OCI-LY7 (cell line): ENCODE measurements at regions not wholly inside any gene's neighbourhood (a gene's known extent, or its start where the extent isn't known, plus 50 kb on each side); places are given as distances from the start of the nearest gene placed in this dataset.

Experiments
- BruUV-seq: library from RNA; stranded (reverse); fragments of 400-500 nt; replicated peaks from 2 replicates; lab custom pipeline; 2021; lab: Mats Ljungman, UMichigan
- CTCF ChIA-PET: fragments of 300-600 bp; sonication (Branson Sonifier 250); formaldehyde crosslinking; loops from one replicate; lab custom pipeline; 2022; ENCODE audit warnings: antibody characterized with exemption; ENCODE audit not compliant: unreplicated experiment; lab: Charles Lee
- POLR2A ChIA-PET: fragments of 300-600 bp; sonication (Branson Sonifier 250); formaldehyde crosslinking; loops from one replicate; lab custom pipeline; 2022; ENCODE audit warnings: antibody characterized with exemption; lab: Charles Lee
- DNase-seq: peaks from one replicate; pipeline ENCODE4 v3.0.0-alpha.2; 2015; ENCODE audit warnings: low spot score
- H2AFZ ChIP-seq: fragments of 200-600 bp; sonication (generic), shearing (Covaris generic); 2 replicates; pipeline ENCODE4 v1.6.1; 2014; ENCODE audit warnings: mild to moderate bottlenecking, antibody characterized with exemption, low read length, moderate library complexity
- H3K27ac ChIP-seq: fragments of 200-600 bp; sonication (generic); 2 replicates; pipeline ENCODE4 v1.5.1; 2014; ENCODE audit warnings: mixed run types, low read depth, mild to moderate bottlenecking, moderate library complexity, low read length, inconsistent platforms; ENCODE audit not compliant: poor library complexity, severe bottlenecking
- H3K36me3 ChIP-seq: fragments of 200-600 bp; sonication (generic); 2 replicates; pipeline ENCODE4 v1.6.1; 2014; ENCODE audit warnings: mild to moderate bottlenecking, antibody characterized with exemption, low read length, moderate library complexity, mixed read lengths; ENCODE audit not compliant: insufficient read depth
- H3K4me1 ChIP-seq: fragments of 200-600 bp; sonication (generic); 2 replicates; pipeline ENCODE4 v1.5.1; 2014; ENCODE audit warnings: mild to moderate bottlenecking, low read length; ENCODE audit not compliant: insufficient read depth, poor library complexity, severe bottlenecking
- H3K4me2 ChIP-seq: fragments of 200-600 bp; sonication (generic); 2 replicates; pipeline ENCODE4 v1.6.1; 2014; ENCODE audit warnings: mild to moderate bottlenecking, low read length
- H3K4me3 ChIP-seq: fragments of 200-600 bp; sonication (generic); 2 replicates; pipeline ENCODE4 v1.5.1; 2014; ENCODE audit warnings: mild to moderate bottlenecking, low read depth, low read length; ENCODE audit not compliant: poor library complexity, severe bottlenecking
- H3K79me2 ChIP-seq: fragments of 200-600 bp; sonication (generic); 2 replicates; pipeline ENCODE4 v1.6.1; 2016; ENCODE audit warnings: low read depth, mild to moderate bottlenecking, low read length, moderate library complexity, mixed read lengths; ENCODE audit not compliant: insufficient read depth
- H3K9me2 ChIP-seq: fragments of 200-600 bp; sonication (generic); 2 replicates; pipeline ENCODE4 v1.6.1; 2016; ENCODE audit warnings: mild to moderate bottlenecking, low read length, mixed read lengths; ENCODE audit not compliant: insufficient read depth
- H3K9me3 ChIP-seq: fragments of 200-600 bp; sonication (generic); 2 replicates; pipeline ENCODE4 v1.6.1; 2014; ENCODE audit warnings: mild to moderate bottlenecking, mixed run types, low read length, mixed read lengths
- H4K20me1 ChIP-seq: fragments of 200-600 bp; sonication (generic); 2 replicates; pipeline ENCODE4 v1.6.1; 2014; ENCODE audit warnings: mild to moderate bottlenecking, antibody characterized with exemption, low read length, moderate library complexity, mixed read lengths; ENCODE audit not compliant: insufficient read depth
- CTCF ChIP-seq: fragments of 200-600 bp; sonication (generic); conservative IDR thresholded peaks from 2 replicates; pipeline ENCODE4 v1.5.1; 2014; ENCODE audit warnings: mild to moderate bottlenecking, antibody characterized with exemption, low read length, moderate library complexity, mixed read lengths
- EZH2phosphoT487 ChIP-seq: fragments of 200-600 bp; sonication (generic); IDR thresholded peaks from 2 replicates; pipeline ENCODE4 v1.6.1; 2018; ENCODE audit warnings: low read depth, borderline replicate concordance, mild to moderate bottlenecking, mixed run types, antibody characterized with exemption, low read length, moderate library complexity, mixed read lengths
- intact Hi-C: fragments of 100-400 bp; cut with micrococcal nuclease; formaldehyde crosslinking; loops from one replicate; pipeline ENCODE4 v1.10.0; 2022; ENCODE audit not compliant: unreplicated experiment

DNA sequence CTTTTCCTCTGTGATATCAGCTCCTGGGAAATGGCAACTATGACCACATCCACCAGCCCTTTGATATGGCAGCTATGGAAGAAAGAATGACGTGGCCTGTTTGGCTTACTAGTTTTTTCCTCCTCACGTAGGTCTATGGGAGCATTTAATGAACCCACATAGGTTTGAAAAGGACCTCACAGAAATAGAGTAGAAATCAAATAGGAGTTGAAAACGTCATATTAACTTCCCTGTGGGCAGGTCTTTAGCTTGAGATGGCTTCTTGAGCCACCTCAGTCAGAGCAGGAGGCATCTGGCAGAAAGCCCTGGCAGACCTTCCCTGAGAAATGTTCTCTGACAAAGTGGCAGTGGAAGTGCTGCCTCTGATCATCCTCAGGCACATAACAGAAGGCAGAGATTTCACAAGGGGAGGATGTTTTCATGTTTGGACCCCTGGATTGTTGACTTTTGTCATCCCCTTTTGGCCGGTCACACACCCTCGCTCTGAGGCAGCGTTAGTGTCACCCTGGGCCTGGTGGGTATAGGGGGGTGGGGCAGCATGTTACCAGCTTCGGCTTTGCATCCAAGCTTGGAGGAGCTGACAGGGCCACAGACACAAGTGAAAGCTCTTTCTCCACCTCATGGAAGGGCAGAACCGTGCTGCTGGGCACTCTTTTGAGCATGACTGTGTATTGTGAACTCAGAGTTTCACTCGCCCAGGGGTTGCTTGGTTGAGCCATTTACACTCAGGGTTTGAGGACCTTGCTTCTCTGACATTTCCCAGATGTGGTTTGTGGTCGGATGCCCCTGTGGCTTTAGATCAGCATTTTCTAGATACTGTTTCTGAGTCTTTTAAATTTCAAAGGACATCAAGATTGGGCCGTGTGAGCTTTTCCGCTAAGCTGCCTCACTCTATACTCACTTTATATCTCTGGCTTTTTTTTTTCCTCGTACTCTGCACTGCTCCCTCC lies 184.2 kb downstream of the STK31 start:
- Histone ChIP-seq H3K4me1 (no peaks in the 10 kb centered on the region), H3K36me3 (no peaks in the 10 kb centered on the region), H3K4me3 (no peak overlapping the region), H3K9me3 (no peaks in the 10 kb centered on the region), H4K20me1 (no peaks in the 10 kb centered on the region), H3K79me2 (no peaks in the 10 kb centered on the region), H3K9me2 (no peaks in the 10 kb centered on the region), H3K4me2 (no peak overlapping the region), H2AFZ (no peak overlapping the region), H3K27ac (no peak overlapping the region)
- no TSS peak for BruUV-seq
- ChIA-PET POLR2A (interaction anchor here (0.7 kb wide), 1 partner anchor 41 kb away, joined by 3 read pairs; no protein-coding TSS in a partner anchor), CTCF (no interaction called here)
- no peak for TF ChIP-seq CTCF
- TF ChIP-seq EZH2phosphoT487 = no peak
- intact Hi-C loops = no loop called here
- DNase-seq = no peak

DNA sequence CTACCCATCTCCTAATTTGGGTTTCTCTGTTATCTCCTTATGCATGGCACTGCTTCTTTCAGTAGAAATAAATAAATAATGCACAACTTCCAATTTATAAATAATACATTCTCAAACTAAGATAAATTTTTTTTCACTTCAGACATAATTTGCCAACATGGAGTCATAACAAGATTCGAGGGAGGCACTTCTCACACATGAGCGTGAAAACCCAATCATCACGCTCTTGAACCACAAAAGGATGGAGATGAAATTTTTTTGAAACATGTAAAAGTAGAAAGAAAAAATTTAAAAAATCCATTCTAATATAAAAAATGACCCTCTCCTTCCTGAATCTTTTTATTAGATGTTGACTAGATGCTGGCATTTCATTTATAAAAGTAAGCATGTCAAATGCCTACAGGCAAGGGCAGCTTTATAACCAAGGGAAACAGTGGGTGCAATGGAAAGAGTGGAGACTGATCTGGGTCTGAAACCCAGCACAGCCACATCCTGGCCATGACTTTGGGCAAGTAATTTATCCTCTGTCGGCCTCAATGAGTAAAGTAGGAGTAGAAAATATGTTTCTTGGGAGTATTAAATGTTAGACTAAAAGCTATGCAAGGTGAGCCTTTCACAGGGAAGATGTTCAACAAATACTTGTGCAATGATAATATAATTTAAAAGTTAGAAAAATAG lies 185.0 kb downstream of the STK31 start:
- intact Hi-C loops = no loop called here
- Histone ChIP-seq H4K20me1 (no peaks in the 10 kb centered on the region), H3K27ac (no peak overlapping the region), H3K9me2 (no peaks in the 10 kb centered on the region), H3K36me3 (no peaks in the 10 kb centered on the region), H3K4me3 (no peak overlapping the region), H2AFZ (no peak overlapping the region), H3K79me2 (no peaks in the 10 kb centered on the region), H3K9me3 (no peaks in the 10 kb centered on the region), H3K4me1 (no peaks in the 10 kb centered on the region), H3K4me2 (no peak overlapping the region)
- no TSS peak for BruUV-seq
- CTCF ChIA-PET = no interaction called here
- TF ChIP-seq EZH2phosphoT487 (no peak), CTCF (no peak)
- no peak for DNase-seq
- POLR2A ChIA-PET = interaction anchor here (0.7 kb wide), 1 partner anchor 40 kb away, joined by 3 read pairs; no protein-coding TSS in a partner anchor
